HG03354 (cell line): ENCODE measurements at regions not wholly inside any gene's neighbourhood (a gene's known extent, or its start where the extent isn't known, plus 50 kb on each side); places are given as distances from the start of the nearest gene placed in this dataset.
"Not testable (repeated sequence)": the region's sequence is repeated elsewhere in the genome, so short reads cannot be mapped to it uniquely, and the experiment has no call there.

ENCODE experiments used
- ATAC-seq: cut with Tn5 transposase; IDR thresholded peaks from one replicate; pipeline ENCODE4 v1.9.1; 2021; ENCODE audit warnings: mild to moderate bottlenecking; ENCODE audit not compliant: unreplicated experiment, poor library complexity, severe bottlenecking

DNA sequence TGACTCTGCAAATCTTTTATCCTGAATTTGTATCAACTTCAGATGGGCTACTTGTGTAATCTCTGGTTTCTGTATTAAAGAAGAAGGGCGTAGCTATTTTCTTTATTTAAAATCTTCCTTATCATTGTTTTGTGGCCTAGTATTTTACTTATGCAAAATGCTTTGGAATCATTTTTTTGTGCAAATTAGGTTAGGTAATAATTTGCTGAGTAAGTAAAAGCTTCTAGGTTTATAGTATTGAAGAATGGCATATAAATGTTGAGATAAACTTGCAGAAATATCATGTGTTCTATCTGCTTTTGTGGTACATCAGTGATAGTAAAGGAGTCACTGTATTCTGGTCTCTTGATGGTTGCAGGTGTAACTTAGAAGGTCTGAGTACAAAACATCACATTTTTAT lies 197.2 kb upstream of the IL15 start:
- no peak for ATAC-seq

GRCh38 chr4:141447761-141448160 lies 188.6 kb upstream of the IL15 start:
- ATAC-seq: no peak

- ATAC-seq: no peak
Measured at GRCh38 chr4:141448490-141448889, 187.9 kb upstream of the IL15 start.

GRCh38 chr4:141449927-141450326 lies 186.5 kb upstream of the IL15 start:
- ATAC-seq: no peak

DNA sequence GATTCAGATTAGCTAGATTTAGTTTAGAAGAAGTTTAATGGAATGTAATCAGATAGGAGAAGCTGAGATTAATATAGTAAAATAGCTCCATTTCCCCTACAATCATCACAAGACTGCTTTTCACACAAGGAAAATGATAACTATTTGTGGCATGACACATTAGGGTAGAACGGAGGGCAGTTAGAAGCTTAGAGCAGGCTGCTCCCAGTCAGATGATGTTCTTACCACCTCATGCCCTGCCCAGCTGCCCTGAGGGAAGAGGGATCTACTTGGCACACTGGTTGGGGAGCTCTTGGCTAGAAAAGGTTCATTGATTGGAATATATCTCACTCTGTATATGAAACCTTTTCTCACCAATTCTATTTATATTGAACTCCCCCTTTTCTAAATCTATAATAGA lies 180.7 kb upstream of the IL15 start:
- ATAC-seq: no peak

- no peak for ATAC-seq
Measured at GRCh38 chr4:141457653-141458052, 178.7 kb upstream of the IL15 start.

GRCh38 chr4:141458501-141458900 lies 177.9 kb upstream of the IL15 start:
- no peak for ATAC-seq

DNA sequence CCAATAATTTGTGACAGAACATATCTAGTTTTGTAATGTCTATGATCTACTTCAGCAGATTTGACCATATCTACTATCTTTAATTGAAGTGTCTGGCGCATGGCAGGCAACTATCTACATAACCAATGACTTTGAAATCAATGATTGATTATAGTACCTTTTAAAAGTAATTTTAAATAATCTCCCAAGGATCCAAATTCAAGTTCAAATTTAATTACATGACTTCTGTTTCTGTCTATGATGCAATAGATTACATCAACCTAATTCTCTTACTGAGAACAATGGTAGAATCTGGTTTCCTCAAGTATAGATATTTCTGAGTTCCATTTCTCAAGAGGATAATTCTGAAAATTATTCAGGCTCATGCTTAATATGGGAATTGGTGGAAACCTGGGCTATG lies 177.4 kb upstream of the IL15 start:
- ATAC-seq: no peak

DNA sequence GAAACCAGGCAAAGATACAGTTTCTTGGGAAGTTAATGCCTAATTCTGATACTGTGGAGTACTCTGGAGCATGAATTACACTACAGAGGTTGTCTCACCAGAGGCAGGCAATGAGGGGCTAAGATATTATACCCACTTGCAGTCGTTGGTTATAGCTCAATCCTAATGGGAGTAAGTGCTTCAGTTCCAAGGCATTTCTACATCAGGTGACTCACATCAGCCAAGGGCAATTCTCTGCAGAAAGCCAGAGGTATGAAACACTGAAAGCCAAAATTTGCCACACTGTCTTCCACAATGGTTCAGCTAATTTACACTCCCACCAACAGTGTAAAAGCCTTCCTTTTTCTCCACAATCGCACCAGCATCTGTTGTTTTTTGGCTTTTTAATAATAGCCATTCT lies 174.0 kb upstream of the IL15 start:
- ATAC-seq: no peak

GRCh38 chr4:141463678-141464077 lies 172.7 kb upstream of the IL15 start:
- ATAC-seq: no peak

DNA sequence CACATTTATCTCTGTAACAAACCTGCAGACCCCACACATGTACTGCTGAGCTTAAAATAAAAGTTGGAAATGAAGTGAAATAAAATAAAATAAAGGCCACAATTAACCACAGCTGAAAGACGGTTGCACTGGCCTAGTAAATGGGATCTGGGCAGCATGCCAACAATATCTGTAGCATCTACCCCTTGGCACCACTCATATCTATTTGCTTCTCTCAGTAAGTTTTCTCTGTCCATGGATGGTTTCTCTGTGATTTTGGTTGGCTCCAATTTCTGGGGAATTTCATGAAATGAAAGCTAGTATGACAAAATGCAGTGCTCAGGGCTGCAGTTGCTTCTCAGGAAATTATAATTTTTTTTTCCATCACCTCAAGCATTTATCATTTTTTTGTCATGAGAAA lies 172.0 kb upstream of the IL15 start:
- ATAC-seq: no peak

DNA sequence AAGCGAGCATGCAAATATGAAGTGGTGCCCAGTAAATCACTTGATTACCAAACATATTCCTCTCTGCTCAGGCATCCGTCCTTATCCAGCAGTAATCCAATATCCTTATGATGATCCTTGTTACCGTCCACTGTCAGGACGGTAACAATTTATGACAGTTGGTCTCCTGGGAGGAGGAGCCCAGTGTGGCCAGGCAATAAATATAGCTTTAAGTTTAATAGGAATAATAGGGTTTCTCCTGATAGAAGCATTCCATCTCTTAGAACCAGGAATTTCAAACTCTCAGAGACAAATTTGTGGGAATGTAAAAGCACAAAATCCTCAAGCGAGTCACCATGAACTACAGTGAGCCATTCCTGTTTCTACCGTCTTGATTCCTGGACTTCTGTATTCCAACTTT lies 171.2 kb upstream of the IL15 start:
- no peak for ATAC-seq

GRCh38 chr4:141467225-141467624 lies 169.2 kb upstream of the IL15 start:
- no peak for ATAC-seq

- ATAC-seq: no peak
Measured at GRCh38 chr4:141469392-141469791, 167.0 kb upstream of the IL15 start.

DNA sequence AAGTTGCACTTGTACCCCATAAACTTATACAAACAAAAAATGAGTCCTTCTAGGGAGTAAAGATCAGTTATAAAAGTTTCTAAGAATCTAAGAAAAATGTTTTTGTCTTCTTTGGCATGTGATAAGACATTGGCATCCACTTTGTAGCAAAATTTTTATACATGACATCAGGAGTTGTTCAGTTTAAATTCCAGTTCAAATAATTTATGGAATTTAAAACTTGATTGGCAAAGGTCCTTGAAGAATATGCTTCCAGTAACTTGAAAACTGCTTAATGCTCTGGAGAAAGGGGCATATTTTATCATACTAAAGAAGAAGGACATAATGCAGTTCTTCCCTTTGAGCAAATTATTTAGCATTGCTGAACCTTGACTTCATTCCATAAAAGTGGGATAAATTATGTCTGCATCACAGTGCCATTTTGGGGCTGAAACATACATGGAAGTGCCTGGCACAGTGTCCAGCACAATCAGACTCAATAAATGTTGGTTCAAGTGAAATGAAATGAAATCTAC lies 163.3 kb upstream of the IL15 start:
- no peak for ATAC-seq

- no peak for ATAC-seq
Measured at GRCh38 chr4:141473952-141474351, 162.4 kb upstream of the IL15 start.

DNA sequence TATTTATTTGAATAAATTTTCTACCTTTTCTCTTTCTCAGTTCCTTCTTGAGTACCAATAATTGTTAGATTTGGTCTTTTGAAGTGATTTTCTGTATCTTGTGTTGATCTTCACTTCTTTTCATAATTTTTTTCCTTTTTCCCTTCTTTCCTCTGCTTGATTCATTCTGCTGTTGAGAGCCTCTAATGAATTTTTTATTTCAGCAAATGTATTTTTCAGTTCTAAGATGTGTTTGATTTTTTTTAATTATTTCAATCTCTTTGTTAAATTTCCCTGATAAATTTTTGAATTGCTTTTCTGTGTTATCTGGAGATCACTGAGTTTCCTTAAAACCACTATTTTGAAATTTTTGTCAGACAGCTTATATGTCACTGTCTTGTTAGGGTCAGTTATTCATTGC lies 155.4 kb upstream of the IL15 start:
- ATAC-seq: no peak

- ATAC-seq: not testable (repeated sequence)
Measured at GRCh38 chr4:141484298-141484697, 152.1 kb upstream of the IL15 start.

DNA sequence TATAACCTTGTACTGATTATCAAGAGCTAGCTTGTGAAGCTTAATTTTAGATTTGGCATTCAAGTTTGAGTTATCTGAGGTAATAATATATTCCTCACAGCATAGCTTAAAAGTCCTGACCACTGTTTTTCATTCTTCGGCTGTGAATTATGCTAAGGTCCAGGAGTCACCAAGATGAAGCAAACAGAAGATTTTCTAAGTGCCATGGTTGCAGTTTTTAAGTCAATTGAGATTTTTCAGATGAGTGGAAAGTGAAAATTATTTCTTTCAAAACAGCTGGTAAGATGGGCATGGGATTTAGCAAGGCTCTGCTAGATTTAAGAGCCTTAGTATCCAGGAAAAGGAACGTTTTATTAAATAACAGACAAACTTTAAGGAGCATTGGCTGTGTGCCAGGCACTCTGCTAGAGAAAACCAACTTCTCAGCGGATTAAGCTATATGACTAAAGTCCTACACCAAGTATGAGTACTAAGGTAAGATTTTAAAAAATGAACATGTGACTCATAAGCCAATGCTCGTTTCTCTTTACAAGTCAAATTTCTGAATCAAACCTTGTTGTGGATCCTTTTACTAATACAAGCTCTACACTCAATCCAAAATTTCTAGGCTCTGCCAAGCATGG lies 149.9 kb upstream of the IL15 start:
- no peak for ATAC-seq

DNA sequence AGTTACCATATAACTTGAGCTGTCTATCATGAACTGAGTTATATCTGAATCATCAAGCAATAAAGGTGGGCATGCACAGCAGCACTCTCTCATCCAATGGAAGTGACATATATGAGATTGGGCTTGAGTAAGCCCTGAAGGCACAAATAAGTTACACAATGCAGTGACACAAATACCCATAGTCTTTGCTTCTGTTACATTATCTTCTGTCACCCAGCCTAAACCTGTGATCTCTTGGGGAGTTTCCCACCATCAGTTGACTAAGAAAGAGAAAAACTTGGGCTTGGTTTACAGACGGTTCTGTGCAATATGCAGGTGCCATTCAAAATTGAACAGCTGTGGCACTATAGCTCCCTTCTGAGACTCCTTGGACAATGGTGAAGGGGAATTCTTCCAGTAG lies 138.8 kb upstream of the IL15 start:
- peak; percentile 92 for ATAC-seq

GRCh38 chr4:141499261-141499853 lies 137.0 kb upstream of the IL15 start:
- ATAC-seq: no peak

- no peak for ATAC-seq
Measured at GRCh38 chr4:141501395-141501794, 135.0 kb upstream of the IL15 start.
